Endothelial cell of umbilical vein (primary cell): ENCODE measurements at regions not wholly inside any gene's neighbourhood (a gene's known extent, or its start where the extent isn't known, plus 50 kb on each side); places are given as distances from the start of the nearest gene placed in this dataset.

Experiments
- BruUV-seq: library from RNA; stranded (reverse); fragments of 400-500 nt; replicated peaks from 2 replicates; lab custom pipeline; 2021; lab: Mats Ljungman, UMichigan
- CTCF ChIA-PET: fragments of 300-600, 350-600 bp; sonication (Branson Sonifier 250); formaldehyde crosslinking; loops from one replicate; lab custom pipeline; 2021; ENCODE audit warnings: antibody characterized with exemption, inconsistent platforms; lab: Charles Lee
- POLR2A ChIA-PET: fragments of 300-600, 350-600 bp; sonication (Branson Sonifier 250); formaldehyde crosslinking; loops from one replicate; lab custom pipeline; 2021; ENCODE audit warnings: antibody characterized with exemption, inconsistent platforms; lab: Charles Lee
- DNase-seq: peaks from one replicate; pipeline ENCODE4 v3.0.0-alpha.2; 2011; ENCODE audit warnings: low read depth, low spot score
- FAIRE-seq: peaks from 2 replicates; lab custom pipeline; 2011; peaks lifted over from hg19 to GRCh38; lab: Jason Lieb, UNC
- H2AFZ ChIP-seq: 2 replicates; pipeline ENCODE4 v1.6.0; 2012; ENCODE audit warnings: low read depth, low read length, control low read depth, inconsistent platforms
- H3K27ac ChIP-seq: 2 replicates; pipeline ENCODE4 v1.5.1; 2011; ENCODE audit warnings: low read depth, mild to moderate bottlenecking, control low read depth, low read length, moderate library complexity; ENCODE audit not compliant: insufficient read depth
- H3K27me3 ChIP-seq, 2 experiments: 2 replicates each; pipeline versions ENCODE4 v1.6.0 to v1.6.1; 2011; ENCODE audit warnings: low read length in 2 of 2, mixed read lengths in 1 of 2; ENCODE audit not compliant: control insufficient read depth in 2 of 2, insufficient read depth in 2 of 2
- H3K36me3 ChIP-seq, 2 experiments: 2 replicates in 1 of 2; 3 replicates in 1 of 2; pipeline ENCODE4 v1.5.1; 2011; ENCODE audit warnings: low read length in 2 of 2, mild to moderate bottlenecking in 1 of 2, moderate library complexity in 1 of 2; ENCODE audit not compliant: control insufficient read depth in 2 of 2, insufficient read depth in 2 of 2; ENCODE audit errors: extremely low read depth in 1 of 2
- H3K4me1 ChIP-seq: 3 replicates; pipeline ENCODE4 v1.5.1; 2011; ENCODE audit warnings: mild to moderate bottlenecking, low read length; ENCODE audit not compliant: control insufficient read depth, insufficient read depth; ENCODE audit errors: extremely low read depth
- H3K4me2 ChIP-seq: 2 replicates; pipeline ENCODE4 v1.6.1; 2011; ENCODE audit warnings: low read length, control low read depth, mixed read lengths; ENCODE audit not compliant: insufficient read depth
- H3K4me3 ChIP-seq, 3 experiments: fragments of 200-600 bp in 1 of 3; sonication (generic), shearing (Covaris generic) in 1 of 3; replicated peaks in 1 of 3; 2 replicates each; pipeline ENCODE4 v1.5.1; 2011 to 2016; ENCODE audit warnings: control low read depth in 3 of 3, low read length in 3 of 3, mild to moderate bottlenecking in 2 of 3, inconsistent platforms in 1 of 3, low read depth in 1 of 3, moderate library complexity in 1 of 3; ENCODE audit not compliant: insufficient read depth in 1 of 3
- H3K79me2 ChIP-seq: 2 replicates; pipeline ENCODE4 v1.6.0; 2012; ENCODE audit warnings: low read length, inconsistent platforms; ENCODE audit not compliant: control insufficient read depth, insufficient read depth
- H3K9ac ChIP-seq: replicated peaks from 2 replicates; pipeline ENCODE3; 2011; ENCODE audit warnings: low read length, control low read depth; ENCODE audit not compliant: insufficient read depth; ENCODE audit errors: extremely low read depth
- H3K9me1 ChIP-seq: replicated peaks from 3 replicates; pipeline ENCODE4 v1.6.0; 2011; ENCODE audit warnings: mild to moderate bottlenecking, low read length; ENCODE audit not compliant: control insufficient read depth, insufficient read depth; ENCODE audit errors: extremely low read depth
- H3K9me3 ChIP-seq: replicated peaks from 2 replicates; pipeline ENCODE4 v1.5.1; 2012; ENCODE audit warnings: low read length, inconsistent platforms; ENCODE audit not compliant: control insufficient read depth, insufficient read depth
- H4K20me1 ChIP-seq: replicated peaks from 2 replicates; pipeline ENCODE3; 2011; ENCODE audit warnings: mild to moderate bottlenecking, low read length; ENCODE audit not compliant: control insufficient read depth, insufficient read depth; ENCODE audit errors: extremely low read depth
- CTCF ChIP-seq, 2 donors: IDR thresholded peaks; 1 replicate in 1 of 2; 2 replicates in 1 of 2; pipeline ENCODE4 v1.5.1; 2011; ENCODE audit warnings: low read length in 2 of 2, mild to moderate bottlenecking in 2 of 2, moderate library complexity in 2 of 2, control low read depth in 1 of 2, inconsistent platforms in 1 of 2, low read depth in 1 of 2; ENCODE audit not compliant: insufficient read depth in 1 of 2; ENCODE audit errors: extremely low read depth in 1 of 2
- EZH2 ChIP-seq: IDR thresholded peaks from 2 replicates; pipeline ENCODE4 v1.6.1; 2012; ENCODE audit warnings: borderline replicate concordance, low read depth, mild to moderate bottlenecking, moderate library complexity, low read length, inconsistent platforms; ENCODE audit not compliant: severe bottlenecking
- FOS ChIP-seq: IDR thresholded peaks from 2 replicates; pipeline ENCODE4 v1.6.1; 2011; ENCODE audit warnings: mild to moderate bottlenecking, low read length, moderate library complexity, borderline replicate concordance; ENCODE audit not compliant: insufficient read depth
- GATA2 ChIP-seq: IDR thresholded peaks from 2 replicates; pipeline ENCODE4 v1.7.0; 2011; ENCODE audit warnings: low read depth, mild to moderate bottlenecking, moderate library complexity, mixed read lengths, low read length; ENCODE audit not compliant: insufficient read length, insufficient read depth
- JUN ChIP-seq: IDR thresholded peaks from 2 replicates; pipeline ENCODE4 v1.6.1; 2011; ENCODE audit warnings: borderline replicate concordance, low read depth; ENCODE audit not compliant: insufficient read length, insufficient read depth
- MAX ChIP-seq: IDR thresholded peaks from 2 replicates; pipeline ENCODE4 v1.6.1; 2011; ENCODE audit not compliant: insufficient read depth, insufficient read length
- MYC ChIP-seq: IDR thresholded peaks from one replicate; pipeline ENCODE4 v1.6.1; 2011; ENCODE audit warnings: mild to moderate bottlenecking, low read depth, low read length
- POLR2A ChIP-seq: IDR thresholded peaks from 2 replicates; pipeline ENCODE4 v1.6.1; 2012; ENCODE audit warnings: low read depth, mild to moderate bottlenecking, control low read depth, low read length
- POLR2AphosphoS5 ChIP-seq: IDR thresholded peaks from 2 replicates; pipeline ENCODE4 v1.6.1; 2012; ENCODE audit warnings: low read depth, mild to moderate bottlenecking, control low read depth, low read length, moderate library complexity; ENCODE audit not compliant: insufficient read depth
- dilution Hi-C: fragments of 300-500 bp; cut with MboI; formaldehyde crosslinking; loops from one replicate; pipeline ENCODE4 v1.15.0; 2019; ENCODE audit warnings: low sequenced_read_pairs; ENCODE audit not compliant: extremely low pct_ligation_motif_present
- intact Hi-C: fragments of 100-400 bp; cut with micrococcal nuclease; formaldehyde crosslinking; loops from one replicate; pipeline ENCODE4 v1.10.0; 2022

GRCh38 chr4:124060261-124060918 lies 652.1 kb downstream of the ANKRD50 start:
- Histone ChIP-seq H3K9me3 (no peaks in the 10 kb centered on the region), H4K20me1 (no peaks in the 10 kb centered on the region), H3K9ac (peak overlapping the region; percentile 58), H2AFZ (peak overlapping the region; percentile 95), H3K9me1 (no peaks in the 10 kb centered on the region), H3K4me1 (peaks cover 19% of the 10 kb centered on the region), H3K27me3 (no peaks in the 10 kb centered on the region), H3K4me3 (peak overlapping the region in 1 of 3 experiments; percentile 3), H3K4me2 (peak overlapping the region; percentile 48), H3K36me3 (no peaks in the 10 kb centered on the region), H3K79me2 (no peaks in the 10 kb centered on the region), H3K27ac (peak overlapping the region; percentile 39)
- intact Hi-C loops, result loop anchor here (1.0 to 2.0 kb wide), 3 partner anchors 51 to 138 kb away; no protein-coding TSS in a partner anchor
- DNase-seq (peak; percentile 90), FAIRE-seq (peak; percentile 28)
- CTCF ChIA-PET, result interaction anchor here (0.8 to 1.3 kb wide), 2 partner anchors 29 to 287 kb away, joined by 4 to 5 read pairs; no protein-coding TSS in a partner anchor
- TF ChIP-seq GATA2 (peak; percentile 11), FOS (peak; percentile 7), EZH2 (no peak)
- POLR2A ChIA-PET, result no interaction called here
- dilution Hi-C loops, result no loop called here
- BruUV-seq, result TSS peak; percentile 93

- Histone ChIP-seq H3K27ac (no peak overlapping the region), H3K4me3 (no peak overlapping the region), H2AFZ (peak overlapping the region; percentile 24), H3K27me3 (no peaks in the 10 kb centered on the region), H3K79me2 (no peaks in the 10 kb centered on the region), H3K9me1 (no peaks in the 10 kb centered on the region), H3K9me3 (no peaks in the 10 kb centered on the region), H3K36me3 (no peaks in the 10 kb centered on the region), H3K4me1 (peaks cover 19% of the 10 kb centered on the region), H3K4me2 (no peak overlapping the region), H4K20me1 (no peaks in the 10 kb centered on the region), H3K9ac (peak overlapping the region; percentile 58)
- CTCF ChIA-PET, result interaction anchor here (0.6 to 1.2 kb wide), 2 partner anchors 21 to 288 kb away, joined by 3 to 5 read pairs; no protein-coding TSS in a partner anchor
- no TSS peak for BruUV-seq
- dilution Hi-C loops, result no loop called here
- intact Hi-C loops, result loop anchor here (2.0 kb wide), 1 partner anchor 139 kb away; no protein-coding TSS in a partner anchor
- peak; percentile 29 for DNase-seq
- POLR2A ChIA-PET, result no interaction called here
- no peak for FAIRE-seq
- TF ChIP-seq POLR2A (no peak), MYC (no peak), GATA2 (no peak), MAX (no peak), JUN (no peak), FOS (no peak), CTCF (IDR thresholded peaks at IDR 0.05; ENCODE audit: extremely low read depth in 1 of 2, insufficient read depth in 1 of 2, low read depth in 1 of 2, low read length in 2 of 2) (no peak), EZH2 (no peak), POLR2AphosphoS5 (no peak)
These were observed 651.1 kb downstream of the ANKRD50 start for GRCh38 chr4:124061413-124061812.
